ENCODE measurements at regions not wholly inside any gene's neighbourhood (a gene's known extent, or its start where the extent isn't known, plus 50 kb on each side); places are given as distances from the start of the nearest gene placed in this dataset.

DNA sequence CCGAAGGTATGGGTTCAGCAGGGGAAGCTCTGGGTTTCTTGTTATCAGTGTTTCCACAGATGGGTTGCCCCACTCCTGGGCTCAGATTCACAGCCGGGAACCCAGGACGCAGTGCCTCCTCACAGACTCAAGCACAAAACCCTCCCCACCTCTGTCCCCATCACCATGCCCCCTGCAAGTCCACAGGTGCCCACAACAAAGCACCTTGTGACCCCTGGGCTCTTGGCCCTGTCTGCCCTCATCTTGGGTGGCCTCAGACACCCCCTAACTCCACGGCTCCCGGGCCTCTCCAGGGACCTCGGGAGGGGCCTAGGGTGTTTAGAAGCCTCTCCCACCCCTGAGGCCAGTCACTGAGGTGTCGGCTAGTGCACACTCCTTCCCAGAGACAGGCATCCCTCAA, 231.7 kb downstream of the TUBA3C start:
- H3K27me3 ChIP-seq (ENCODE audit: control insufficient read depth, insufficient read depth, low read length) = no peaks in the 10 kb centered on the region
- no peak for DNase-seq (ENCODE audit: low read depth)
- FAIRE-seq = no peak
- H3K36me3 ChIP-seq (ENCODE audit: control insufficient read depth, insufficient read depth, low read length) = no peaks in the 10 kb centered on the region
- TF ChIP-seq, protein P1, sequence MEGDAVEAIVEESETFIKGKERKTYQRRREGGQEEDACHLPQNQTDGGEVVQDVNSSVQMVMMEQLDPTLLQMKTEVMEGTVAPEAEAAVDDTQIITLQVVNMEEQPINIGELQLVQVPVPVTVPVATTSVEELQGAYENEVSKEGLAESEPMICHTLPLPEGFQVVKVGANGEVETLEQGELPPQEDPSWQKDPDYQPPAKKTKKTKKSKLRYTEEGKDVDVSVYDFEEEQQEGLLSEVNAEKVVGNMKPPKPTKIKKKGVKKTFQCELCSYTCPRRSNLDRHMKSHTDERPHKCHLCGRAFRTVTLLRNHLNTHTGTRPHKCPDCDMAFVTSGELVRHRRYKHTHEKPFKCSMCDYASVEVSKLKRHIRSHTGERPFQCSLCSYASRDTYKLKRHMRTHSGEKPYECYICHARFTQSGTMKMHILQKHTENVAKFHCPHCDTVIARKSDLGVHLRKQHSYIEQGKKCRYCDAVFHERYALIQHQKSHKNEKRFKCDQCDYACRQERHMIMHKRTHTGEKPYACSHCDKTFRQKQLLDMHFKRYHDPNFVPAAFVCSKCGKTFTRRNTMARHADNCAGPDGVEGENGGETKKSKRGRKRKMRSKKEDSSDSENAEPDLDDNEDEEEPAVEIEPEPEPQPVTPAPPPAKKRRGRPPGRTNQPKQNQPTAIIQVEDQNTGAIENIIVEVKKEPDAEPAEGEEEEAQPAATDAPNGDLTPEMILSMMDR (IDR thresholded peaks at IDR 0.05; ENCODE audit: insufficient read depth, low read length, severe bottlenecking) = no peak
- no peak overlapping the region for H3K4me3 ChIP-seq (ENCODE audit: low read depth, low read length)

DNA sequence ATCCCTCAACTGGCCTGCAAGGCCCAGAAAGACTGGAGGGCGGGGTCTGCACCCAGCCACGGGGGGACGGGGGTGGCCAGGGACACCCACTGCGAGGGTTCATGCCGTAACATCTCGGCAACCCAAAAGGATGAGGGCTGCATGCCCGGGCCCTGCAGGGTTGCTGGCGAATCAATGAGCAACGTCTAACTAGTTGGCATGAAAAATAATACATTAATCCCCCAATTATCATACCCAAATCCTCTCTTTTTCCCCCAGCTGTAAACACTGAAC, 232.2 kb downstream of the TUBA3C start:
- DNase-seq (ENCODE audit: low read depth) = no peak
- FAIRE-seq = no peak
- no peaks in the 10 kb centered on the region for H3K27me3 ChIP-seq (ENCODE audit: control insufficient read depth, insufficient read depth, low read length)
- no peak overlapping the region for H3K4me3 ChIP-seq (ENCODE audit: low read depth, low read length)
- TF ChIP-seq, protein P1 (IDR thresholded peaks at IDR 0.05; ENCODE audit: insufficient read depth, low read length, severe bottlenecking) = no peak
- H3K36me3 ChIP-seq (ENCODE audit: control insufficient read depth, insufficient read depth, low read length) = no peaks in the 10 kb centered on the region

DNA sequence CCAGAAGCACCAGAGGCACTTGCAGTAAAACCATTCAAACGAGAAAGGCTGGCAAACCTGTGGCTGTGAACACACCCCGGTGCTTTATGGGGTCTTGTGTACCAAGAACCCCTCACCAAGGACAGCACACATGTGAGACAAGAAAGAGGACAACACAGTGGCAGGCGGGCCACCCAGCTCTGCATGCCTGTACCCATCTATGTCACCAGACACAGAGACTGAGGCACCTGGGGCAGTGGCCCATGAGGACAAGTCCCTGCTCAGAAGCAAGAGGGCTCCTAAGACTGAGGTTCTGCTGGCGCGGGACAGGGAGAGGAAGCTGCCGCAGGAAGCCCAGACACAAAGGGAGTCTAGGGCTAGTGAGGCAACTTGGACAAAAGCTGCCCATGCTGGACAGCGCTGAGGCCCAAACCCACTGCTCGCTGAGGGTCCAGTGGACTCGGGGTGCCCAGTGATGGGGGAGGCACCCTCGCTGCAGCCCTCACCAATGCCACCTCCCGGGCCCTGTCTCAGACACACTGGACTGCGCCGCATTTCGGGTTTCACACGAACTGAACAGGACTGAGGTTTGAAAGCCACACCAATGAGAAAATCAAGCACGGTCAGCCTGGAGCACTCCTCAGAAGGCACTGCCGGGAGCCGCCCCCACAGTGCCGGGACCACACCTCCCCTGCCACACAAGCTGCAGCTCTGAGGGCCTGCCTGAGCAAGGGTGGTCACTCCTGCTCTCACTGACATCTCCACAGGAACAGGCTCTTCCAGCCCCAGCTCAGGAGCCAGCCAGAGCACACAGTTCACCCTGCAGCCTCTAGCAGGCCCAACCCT, 232.7 kb downstream of the TUBA3C start:
- Histone ChIP-seq H3K36me3 (ENCODE audit: control insufficient read depth, insufficient read depth, low read length) (no peaks in the 10 kb centered on the region), H3K4me3 (ENCODE audit: low read depth, low read length) (no peak overlapping the region), H3K27me3 (ENCODE audit: control insufficient read depth, insufficient read depth, low read length) (no peaks in the 10 kb centered on the region)
- DNase-seq (ENCODE audit: low read depth) (no peak), FAIRE-seq (no peak)
- TF ChIP-seq, protein P1 (IDR thresholded peaks at IDR 0.05; ENCODE audit: insufficient read depth, low read length, severe bottlenecking) = no peak

DNA sequence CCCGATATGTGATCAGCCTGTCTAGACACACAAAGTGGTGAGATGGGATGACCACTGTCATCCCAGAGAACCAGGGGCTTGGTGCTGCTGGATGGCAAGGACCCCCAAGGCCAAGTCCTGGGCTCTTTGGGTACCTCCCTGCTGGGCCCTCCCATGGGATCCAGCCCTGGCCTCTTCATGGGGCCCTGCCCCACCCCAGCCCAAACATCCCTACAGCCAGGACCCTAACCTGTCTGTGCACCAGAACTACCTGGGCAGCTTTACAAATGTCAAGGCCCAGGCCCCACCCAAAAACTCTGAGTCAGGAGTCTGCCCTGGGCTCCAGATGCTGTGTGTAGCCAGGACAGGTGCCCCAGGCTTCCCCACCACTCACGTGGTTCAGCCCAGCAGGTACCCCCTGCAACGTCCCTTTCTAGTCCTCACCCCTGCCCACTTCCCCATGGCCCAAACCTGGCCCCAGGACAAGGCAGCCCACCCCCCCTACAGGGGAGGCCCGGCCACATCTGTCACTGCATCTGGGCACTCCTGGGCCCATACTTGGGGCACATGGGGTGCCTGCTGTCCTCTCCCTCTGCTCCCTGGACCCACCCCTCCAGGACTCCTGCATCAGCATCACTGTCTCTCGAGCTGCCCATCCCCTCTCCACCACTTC, 233.5 kb downstream of the TUBA3C start:
- FAIRE-seq (no peak), DNase-seq (ENCODE audit: low read depth) (no peak)
- Histone ChIP-seq H3K27me3 (ENCODE audit: control insufficient read depth, insufficient read depth, low read length) (no peaks in the 10 kb centered on the region), H3K4me3 (ENCODE audit: low read depth, low read length) (no peak overlapping the region), H3K36me3 (ENCODE audit: control insufficient read depth, insufficient read depth, low read length) (no peaks in the 10 kb centered on the region)
- TF ChIP-seq, protein P1 (IDR thresholded peaks at IDR 0.05; ENCODE audit: insufficient read depth, low read length, severe bottlenecking) = no peak

DNA sequence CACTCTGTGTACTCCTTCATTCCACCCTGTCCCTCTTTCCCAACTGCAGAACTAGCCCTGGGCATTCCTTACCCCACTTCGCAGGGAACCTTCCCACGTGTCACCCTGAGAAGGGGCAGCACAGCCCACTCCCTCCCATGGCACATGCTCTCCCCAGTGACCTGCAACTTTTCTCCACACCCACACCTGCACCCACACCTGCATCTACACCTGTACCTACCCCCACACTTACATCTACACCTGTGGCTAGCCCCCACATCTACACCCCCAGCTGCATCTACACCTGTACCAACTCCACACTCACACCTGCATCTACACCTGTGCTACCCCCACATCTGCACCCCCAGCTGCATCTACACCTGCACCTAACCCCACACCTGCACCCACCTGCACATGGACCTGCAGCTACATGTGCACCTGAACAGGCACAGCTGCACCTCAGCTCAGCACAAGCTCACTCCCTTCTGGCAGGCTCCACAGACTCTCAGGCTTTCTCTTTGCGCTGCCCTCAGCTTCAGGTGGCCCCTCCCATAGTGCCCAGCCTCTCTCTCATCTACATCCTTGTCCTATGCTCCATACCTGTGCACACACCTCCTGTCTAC, 234.1 kb downstream of the TUBA3C start:
- FAIRE-seq (peak; percentile 83), DNase-seq (ENCODE audit: low read depth) (no peak)
- no peak overlapping the region for H3K4me3 ChIP-seq (ENCODE audit: low read depth, low read length)
- TF ChIP-seq, protein P1 (IDR thresholded peaks at IDR 0.05; ENCODE audit: insufficient read depth, low read length, severe bottlenecking) = no peak
- H3K36me3 ChIP-seq (ENCODE audit: control insufficient read depth, insufficient read depth, low read length) = no peaks in the 10 kb centered on the region
- H3K27me3 ChIP-seq (ENCODE audit: control insufficient read depth, insufficient read depth, low read length) = no peaks in the 10 kb centered on the region

All from bronchial epithelial cell (primary cell).